ENCODE measurements at regions not wholly inside any gene's neighbourhood (a gene's known extent, or its start where the extent isn't known, plus 50 kb on each side); places are given as distances from the start of the nearest gene placed in this dataset.

- TF ChIP-seq GATA2 (IDR thresholded peaks at IDR 0.05; ENCODE audit: low read depth, low read length) (peak; percentile 82), GATA3 (IDR thresholded peaks at IDR 0.05; ENCODE audit: low read depth, low read length) (no peak)
These were observed 69.6 kb downstream of the UBIAD1 start for GRCh38 chr1:11342621-11343032.

Data from SH-SY5Y (cell line).